Breast epithelium (tissue), 4 donors: ENCODE measurements at regions not wholly inside any gene's neighbourhood (a gene's known extent, or its start where the extent isn't known, plus 50 kb on each side); places are given as distances from the start of the nearest gene placed in this dataset.

Experiments
- DNase-seq, 2 donors: peaks; one replicate each; pipeline ENCODE4 v3.0.0-alpha.2; 2019; ENCODE audit warnings: low spot score in 2 of 2
- H3K27ac ChIP-seq, 2 donors: fragments of 200-600 bp; sonication (generic) in 1 of 2; one replicate each; pipeline ENCODE4 v1.5.1; 2016 to 2019; ENCODE audit warnings: mild to moderate bottlenecking in 1 of 2
- H3K27me3 ChIP-seq, 2 donors: fragments of 200-600 bp; sonication (generic) in 1 of 2; one replicate each; pipeline versions ENCODE4 v1.5.1 to v1.6.0; 2017 to 2019; ENCODE audit warnings: control low read depth in 1 of 2, mild to moderate bottlenecking in 1 of 2
- H3K36me3 ChIP-seq: fragments of 200-600 bp; one replicate; pipeline ENCODE4 v1.5.1; 2019
- H3K4me1 ChIP-seq, 2 donors: fragments of 200-600 bp; sonication (generic); one replicate each; pipeline ENCODE4 v1.5.1; 2016 to 2019; ENCODE audit warnings: control low read depth in 1 of 2
- H3K4me3 ChIP-seq, 3 donors: fragments of 200-600 bp; sonication (generic); 1 replicate in 2 of 3; 2 replicates in 1 of 3; pipeline ENCODE4 v1.5.1; 2016 to 2019; ENCODE audit warnings: mild to moderate bottlenecking in 3 of 3, moderate library complexity in 2 of 3
- H3K9me3 ChIP-seq, 2 donors: fragments of 200-600 bp; sonication (generic) in 1 of 2; one replicate each; pipeline ENCODE4 v1.5.1; 2016 to 2019; ENCODE audit warnings: control low read depth in 1 of 2
- POLR2A ChIP-seq: fragments of 450-650 bp; IDR thresholded peaks from one replicate; pipeline ENCODE4 v1.6.1; 2016; ENCODE audit warnings: antibody characterized with exemption, mild to moderate bottlenecking, moderate library complexity
- POLR2AphosphoS5 ChIP-seq, 3 donors: sonication (generic); formaldehyde crosslinking; IDR thresholded peaks; one replicate each; pipeline ENCODE4 v1.6.1; 2017; ENCODE audit warnings: antibody characterized with exemption in 3 of 3
- intact Hi-C: fragments of 100-400 bp; cut with DNase I; formaldehyde crosslinking; loops from one replicate; pipeline ENCODE4 v1.15.1; 2023; ENCODE audit warnings: low total_unique reads
- TF ChIP-seq, protein P1 (sequence below), 3 donors: fragments of 450-650 bp; IDR thresholded peaks; one replicate each; pipeline ENCODE4 v1.5.1; 2016 to 2017; ENCODE audit warnings: antibody characterized with exemption in 3 of 3, mild to moderate bottlenecking in 3 of 3, moderate library complexity in 3 of 3

DNA sequence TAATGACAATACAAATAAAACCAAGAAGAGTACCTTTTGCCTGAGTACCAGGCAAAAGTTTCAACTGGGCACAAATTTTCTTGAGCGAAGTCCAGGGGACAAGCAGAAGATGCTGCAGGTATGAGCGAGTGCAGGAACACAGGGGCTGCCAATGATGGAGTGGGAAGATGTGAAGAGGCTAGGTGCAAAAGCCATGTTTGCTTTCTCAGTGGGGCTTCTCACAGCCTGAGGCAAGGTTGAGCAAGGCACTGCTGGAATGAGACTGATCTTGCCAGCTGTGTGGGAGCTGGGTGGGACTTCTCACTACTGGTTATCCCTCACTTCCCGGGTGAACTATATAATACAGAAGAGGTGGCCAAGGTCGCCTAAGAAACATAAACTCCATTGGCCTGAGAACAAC lies 1200.7 kb downstream of the SLITRK1 start:
- intact Hi-C loops = no loop called here
- H3K4me1 ChIP-seq = no peaks in the 10 kb centered on the region
- H3K4me3 ChIP-seq = no peak overlapping the region
- H3K27me3 ChIP-seq = no peaks in the 10 kb centered on the region
- TF ChIP-seq, protein P1, sequence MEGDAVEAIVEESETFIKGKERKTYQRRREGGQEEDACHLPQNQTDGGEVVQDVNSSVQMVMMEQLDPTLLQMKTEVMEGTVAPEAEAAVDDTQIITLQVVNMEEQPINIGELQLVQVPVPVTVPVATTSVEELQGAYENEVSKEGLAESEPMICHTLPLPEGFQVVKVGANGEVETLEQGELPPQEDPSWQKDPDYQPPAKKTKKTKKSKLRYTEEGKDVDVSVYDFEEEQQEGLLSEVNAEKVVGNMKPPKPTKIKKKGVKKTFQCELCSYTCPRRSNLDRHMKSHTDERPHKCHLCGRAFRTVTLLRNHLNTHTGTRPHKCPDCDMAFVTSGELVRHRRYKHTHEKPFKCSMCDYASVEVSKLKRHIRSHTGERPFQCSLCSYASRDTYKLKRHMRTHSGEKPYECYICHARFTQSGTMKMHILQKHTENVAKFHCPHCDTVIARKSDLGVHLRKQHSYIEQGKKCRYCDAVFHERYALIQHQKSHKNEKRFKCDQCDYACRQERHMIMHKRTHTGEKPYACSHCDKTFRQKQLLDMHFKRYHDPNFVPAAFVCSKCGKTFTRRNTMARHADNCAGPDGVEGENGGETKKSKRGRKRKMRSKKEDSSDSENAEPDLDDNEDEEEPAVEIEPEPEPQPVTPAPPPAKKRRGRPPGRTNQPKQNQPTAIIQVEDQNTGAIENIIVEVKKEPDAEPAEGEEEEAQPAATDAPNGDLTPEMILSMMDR (IDR thresholded peaks at IDR 0.05) = no peak
- TF ChIP-seq POLR2A = no peak
- TF ChIP-seq POLR2AphosphoS5 (IDR thresholded peaks at IDR 0.05) = no peak
- no peak overlapping the region for H3K27ac ChIP-seq
- DNase-seq = no peak
- H3K36me3 ChIP-seq = no peaks in the 10 kb centered on the region
- H3K9me3 ChIP-seq = peaks cover 0 to 6% of the 10 kb centered on the region in 2 donors

DNA sequence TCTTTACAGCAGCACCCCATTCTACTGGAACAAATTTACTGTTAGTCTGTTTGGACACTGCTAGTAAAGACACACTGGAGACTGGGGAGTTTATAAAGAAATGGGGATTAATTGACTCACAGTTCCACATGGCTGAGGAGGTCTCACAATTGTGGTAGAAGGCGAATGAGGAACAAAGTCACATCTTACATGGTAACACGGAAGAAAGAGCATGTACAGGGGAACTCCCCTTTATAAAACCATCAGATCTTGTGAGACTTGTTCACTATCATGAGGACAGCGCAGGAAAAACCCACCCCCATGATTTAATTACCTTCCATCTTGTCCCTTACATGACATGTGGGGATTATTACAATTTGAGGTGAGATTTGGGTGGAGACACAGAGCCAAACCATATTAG lies 1204.2 kb downstream of the SLITRK1 start:
- no peak for DNase-seq
- Histone ChIP-seq H3K36me3 (no peaks in the 10 kb centered on the region), H3K4me3 (no peak overlapping the region), H3K4me1 (no peaks in the 10 kb centered on the region), H3K27ac (no peak overlapping the region), H3K9me3 (peaks cover 0 to 6% of the 10 kb centered on the region in 2 donors), H3K27me3 (no peaks in the 10 kb centered on the region)
- intact Hi-C loops = no loop called here
- TF ChIP-seq, protein P1 (IDR thresholded peaks at IDR 0.05) = no peak
- no peak for TF ChIP-seq POLR2AphosphoS5 (IDR thresholded peaks at IDR 0.05)
- TF ChIP-seq POLR2A = no peak

DNA sequence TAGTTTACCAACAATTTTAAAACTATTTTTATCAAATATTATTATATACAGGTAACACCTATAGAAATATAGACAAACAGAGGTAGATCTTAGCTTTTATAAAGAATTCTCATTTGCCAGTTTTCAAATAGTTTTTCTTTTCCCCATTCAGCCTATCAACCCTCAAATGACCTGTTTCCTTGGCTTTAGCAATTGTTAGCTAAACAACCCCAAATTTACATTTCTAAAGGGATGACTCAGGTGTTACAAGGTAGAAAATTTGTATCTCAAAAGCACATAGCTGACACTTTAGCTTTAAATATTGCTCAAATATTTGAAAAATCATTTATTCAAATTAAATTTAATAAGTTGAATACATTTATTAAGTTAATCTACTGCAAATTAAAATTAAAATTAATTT lies 1207.2 kb downstream of the SLITRK1 start:
- H3K36me3 ChIP-seq = no peaks in the 10 kb centered on the region
- peaks cover 0 to 6% of the 10 kb centered on the region in 2 donors for H3K9me3 ChIP-seq
- intact Hi-C loops = no loop called here
- no peaks in the 10 kb centered on the region for H3K27me3 ChIP-seq
- no peak overlapping the region for H3K4me3 ChIP-seq
- DNase-seq = no peak
- no peak overlapping the region for H3K27ac ChIP-seq
- no peaks in the 10 kb centered on the region for H3K4me1 ChIP-seq
- TF ChIP-seq POLR2A (no peak), POLR2AphosphoS5 (IDR thresholded peaks at IDR 0.05) (no peak)
- TF ChIP-seq, protein P1 (IDR thresholded peaks at IDR 0.05) = no peak

DNA sequence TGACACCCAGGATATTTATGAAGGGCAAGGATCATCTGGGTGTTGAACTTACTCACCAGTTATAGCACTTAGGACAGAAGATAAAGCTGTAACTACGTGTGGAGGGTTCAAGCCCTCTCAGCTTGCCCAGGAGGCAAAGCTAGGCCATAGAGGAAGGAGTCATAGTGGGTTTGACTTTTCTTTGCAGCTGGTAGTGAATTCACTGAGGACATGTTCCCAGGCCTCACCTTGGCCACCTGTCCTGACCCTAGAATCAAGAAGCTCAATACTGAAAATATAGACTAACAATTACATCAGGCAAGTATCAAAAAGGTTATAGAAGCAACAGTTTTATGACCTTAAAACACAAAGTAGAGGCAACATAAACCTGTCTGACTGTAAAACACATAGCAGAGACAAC lies 1207.7 kb downstream of the SLITRK1 start:
- intact Hi-C loops = no loop called here
- Histone ChIP-seq H3K27ac (no peak overlapping the region), H3K4me3 (no peak overlapping the region), H3K36me3 (no peaks in the 10 kb centered on the region), H3K27me3 (no peaks in the 10 kb centered on the region), H3K4me1 (no peaks in the 10 kb centered on the region), H3K9me3 (peaks cover 0 to 6% of the 10 kb centered on the region in 2 donors)
- TF ChIP-seq, protein P1 (IDR thresholded peaks at IDR 0.05) = no peak
- TF ChIP-seq POLR2AphosphoS5 (IDR thresholded peaks at IDR 0.05) = no peak
- TF ChIP-seq POLR2A = no peak
- no peak for DNase-seq

DNA sequence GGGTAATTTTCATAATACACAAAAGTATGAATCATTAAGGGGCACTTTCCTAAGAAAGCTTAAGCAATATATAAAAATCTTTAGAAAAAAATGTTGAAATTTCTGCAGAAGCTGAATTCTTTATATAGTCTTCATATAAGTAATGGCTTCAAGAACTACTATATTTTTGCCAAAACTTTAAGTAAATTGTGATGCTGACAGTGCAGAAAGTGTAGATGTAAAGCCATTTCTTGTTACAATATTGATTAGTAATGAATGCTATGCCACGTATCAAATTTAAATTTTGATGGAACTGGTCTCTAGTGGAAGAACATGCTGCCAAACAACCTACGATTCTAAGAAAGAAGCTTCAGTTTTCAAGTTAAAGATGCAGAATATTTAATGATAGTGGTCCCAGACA lies 1210.0 kb downstream of the SLITRK1 start:
- no peaks in the 10 kb centered on the region for H3K36me3 ChIP-seq
- no peak for TF ChIP-seq POLR2A
- TF ChIP-seq, protein P1 (IDR thresholded peaks at IDR 0.05) = no peak
- no peak for TF ChIP-seq POLR2AphosphoS5 (IDR thresholded peaks at IDR 0.05)
- no peak overlapping the region for H3K4me3 ChIP-seq
- no peaks in the 10 kb centered on the region for H3K4me1 ChIP-seq
- DNase-seq = no peak
- intact Hi-C loops = no loop called here
- H3K9me3 ChIP-seq = peaks cover 0 to 3% of the 10 kb centered on the region in 2 donors
- H3K27me3 ChIP-seq = no peaks in the 10 kb centered on the region
- H3K27ac ChIP-seq = no peak overlapping the region
